ENCODE measurements at regions not wholly inside any gene's neighbourhood (a gene's known extent, or its start where the extent isn't known, plus 50 kb on each side); places are given as distances from the start of the nearest gene placed in this dataset.
"Not testable (repeated sequence)": the region's sequence is repeated elsewhere in the genome, so short reads cannot be mapped to it uniquely, and the experiment has no call there.

DNA sequence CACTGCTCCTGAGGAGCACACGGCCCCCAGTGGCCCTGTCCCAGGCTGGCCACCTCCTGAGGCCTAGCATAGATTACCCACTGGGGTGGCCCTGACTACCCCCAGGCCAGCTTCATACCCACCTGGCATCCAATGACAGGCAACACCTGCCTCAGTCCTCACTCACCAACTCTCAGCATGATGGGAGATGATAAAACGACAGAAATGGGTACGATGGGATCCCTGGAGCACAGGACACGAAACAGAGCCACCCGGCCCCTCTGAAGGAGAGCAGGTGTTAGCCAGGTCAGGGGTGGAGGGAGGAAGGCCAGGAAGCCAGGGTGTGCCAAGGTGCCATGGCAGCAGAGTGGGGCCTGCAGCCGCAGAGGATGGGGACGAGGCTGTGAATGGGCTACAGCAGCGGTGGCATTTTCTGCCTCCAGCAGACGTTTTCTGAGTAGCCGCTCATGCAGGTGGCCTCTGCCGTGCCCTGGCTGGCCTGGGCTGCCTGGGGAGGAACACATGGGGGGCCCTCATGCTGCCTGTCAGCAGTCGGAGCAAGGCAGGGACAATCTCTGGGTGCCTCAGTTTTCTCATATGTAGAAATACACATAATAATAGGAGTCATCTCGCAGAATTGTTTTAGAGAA lies 50.2 kb upstream of the FGF3 start:
- no peak for DNase-seq

GRCh38 chr11:69870766-69871165 lies 51.5 kb upstream of the FGF3 start:
- no peak for DNase-seq

- DNase-seq, result no peak
These were observed 54.2 kb upstream of the FGF3 start for GRCh38 chr11:69873166-69874077.

- no peak for DNase-seq
These were observed 55.2 kb upstream of the FGF3 start for GRCh38 chr11:69874178-69874983.

GRCh38 chr11:69874984-69875624 lies 55.9 kb upstream of the FGF3 start:
- DNase-seq, result no peak

DNA sequence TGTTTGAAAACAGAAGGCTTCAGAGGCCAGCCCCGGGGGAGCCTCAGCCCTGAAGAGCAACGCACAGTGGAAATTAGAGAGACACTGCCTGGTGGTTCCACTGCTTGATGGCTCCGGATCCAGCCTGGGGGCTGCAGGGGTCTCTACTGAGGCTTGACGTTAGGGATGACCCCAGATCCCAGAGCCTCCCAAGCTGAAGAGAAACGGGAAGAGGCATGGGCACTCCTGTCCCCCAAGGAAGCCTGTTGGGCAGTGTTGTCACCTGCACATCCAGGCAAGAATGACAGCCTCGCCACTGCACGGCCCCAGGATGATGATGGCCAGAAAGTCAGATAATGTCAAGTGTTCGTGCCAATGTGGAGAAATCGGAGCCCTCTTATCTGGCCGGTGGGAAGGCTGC lies 56.8 kb upstream of the FGF3 start:
- no peak for DNase-seq

DNA sequence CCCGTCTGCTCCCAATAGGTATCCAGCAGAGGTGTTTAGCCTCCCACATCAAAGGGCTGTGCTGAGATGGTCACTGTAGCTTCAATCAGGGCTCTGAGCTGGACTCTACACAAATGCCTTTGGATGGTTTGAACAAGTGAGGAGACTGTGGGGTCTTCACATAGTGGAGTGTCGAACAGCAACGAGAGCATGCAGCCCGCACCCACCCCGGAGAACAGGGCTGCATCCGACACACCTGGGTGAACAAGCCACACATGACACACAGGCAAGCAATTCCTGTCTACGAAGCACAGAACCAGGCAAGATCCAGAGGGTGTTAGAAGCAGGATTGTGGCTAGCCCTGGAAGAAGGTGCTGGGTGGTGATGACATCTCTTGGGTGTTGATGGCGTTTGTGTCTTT lies 58.0 kb upstream of the FGF3 start:
- DNase-seq, result no peak

DNA sequence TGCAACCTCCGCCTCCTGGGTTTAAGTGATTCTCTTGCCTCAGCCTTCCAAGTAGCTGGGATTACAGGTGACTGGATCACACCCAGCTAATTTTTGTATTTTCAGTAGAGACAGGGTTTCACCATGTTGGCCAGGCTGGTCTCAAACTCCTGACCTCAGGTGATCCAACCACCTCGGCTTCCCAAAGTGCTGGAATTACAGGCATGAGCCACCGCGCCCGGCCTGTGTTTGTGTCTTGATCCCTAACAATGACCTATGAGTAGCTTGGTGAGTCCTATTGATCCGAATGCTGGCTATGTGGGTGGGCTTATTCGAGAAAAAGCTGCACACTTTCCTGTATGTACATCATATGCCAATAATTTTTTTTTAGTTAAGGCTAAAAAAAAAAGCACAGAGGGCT lies 58.5 kb upstream of the FGF3 start:
- DNase-seq, result not testable (repeated sequence)

DNA sequence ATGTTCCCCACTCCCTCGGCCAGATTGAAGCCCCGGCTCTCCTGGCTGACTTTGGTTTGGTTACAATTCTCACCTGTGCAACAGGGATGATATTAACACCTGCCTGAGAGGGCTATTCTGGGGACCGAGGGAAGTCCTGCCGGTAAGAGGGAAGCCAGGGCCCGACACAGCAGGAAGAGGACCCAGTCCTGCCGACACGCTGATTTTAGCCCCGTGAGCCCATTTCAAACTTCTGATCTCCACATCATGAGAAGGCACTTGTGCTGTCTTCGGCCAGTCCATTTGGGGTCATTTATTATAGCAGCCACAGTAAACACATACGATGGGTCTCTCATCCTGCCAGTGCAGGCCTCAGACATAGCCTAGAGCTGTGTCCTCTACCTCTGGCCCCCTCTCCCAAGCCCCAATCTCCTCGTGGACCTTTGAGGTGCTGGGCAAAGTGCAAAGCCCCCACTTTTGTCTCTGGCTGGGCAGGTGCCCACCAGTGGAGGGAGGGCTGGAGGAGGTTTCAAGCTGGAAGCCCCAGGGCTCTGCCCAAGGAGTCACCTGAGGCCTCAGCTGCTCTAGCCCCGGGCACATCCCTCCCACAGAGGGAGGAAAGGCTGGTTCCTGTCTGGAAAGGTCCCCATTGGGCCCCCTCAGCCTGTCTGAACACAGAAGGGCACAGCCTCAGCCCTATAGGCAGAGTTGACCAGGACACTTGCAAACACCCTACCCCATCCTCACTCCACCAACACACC lies 59.1 kb upstream of the FGF3 start:
- no peak for DNase-seq

DNA sequence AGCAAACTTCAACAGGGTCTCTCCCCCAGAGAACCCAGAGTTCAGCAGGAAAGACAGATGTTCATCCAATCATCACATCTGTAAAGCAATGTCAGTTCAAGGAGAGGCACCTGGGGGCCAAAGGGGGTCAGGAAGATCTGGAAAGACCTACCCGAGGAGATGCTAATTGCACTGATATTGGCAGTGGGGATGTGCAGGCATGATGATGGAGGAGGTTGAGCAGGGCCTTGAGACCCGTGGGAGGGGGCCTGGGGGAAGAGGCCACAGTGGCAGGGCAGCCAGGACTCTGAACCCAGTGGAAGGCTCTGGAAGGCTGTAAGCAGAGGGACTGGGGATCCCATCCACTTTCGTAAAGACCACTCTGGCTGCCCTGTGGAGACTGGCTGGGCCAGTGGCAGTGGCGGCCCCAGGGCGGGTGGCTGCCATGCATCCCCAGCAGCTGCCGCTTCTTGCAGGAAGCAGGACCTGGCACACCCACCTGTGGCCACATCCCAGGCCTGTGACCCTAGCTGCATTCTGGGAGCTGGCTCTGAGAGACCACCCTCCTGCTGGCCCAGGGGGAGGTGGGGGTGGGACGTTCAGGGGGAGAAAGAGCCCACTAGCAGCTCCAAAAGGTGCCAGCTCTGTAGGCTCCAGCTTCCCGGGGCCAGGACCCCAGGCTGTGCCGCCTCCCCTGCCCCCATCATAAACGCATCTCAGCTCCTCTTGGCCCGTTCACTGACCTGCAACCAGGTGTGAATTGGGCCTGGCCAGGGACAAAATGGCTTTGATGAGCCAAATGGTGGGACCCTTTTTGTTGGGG lies 59.9 kb upstream of the FGF3 start:
- DNase-seq, result no peak

- DNase-seq, result no peak
These were observed 60.5 kb upstream of the FGF3 start for GRCh38 chr11:69879729-69880005.

GRCh38 chr11:69880041-69880825 lies 61.0 kb upstream of the FGF3 start:
- DNase-seq, result no peak

DNA sequence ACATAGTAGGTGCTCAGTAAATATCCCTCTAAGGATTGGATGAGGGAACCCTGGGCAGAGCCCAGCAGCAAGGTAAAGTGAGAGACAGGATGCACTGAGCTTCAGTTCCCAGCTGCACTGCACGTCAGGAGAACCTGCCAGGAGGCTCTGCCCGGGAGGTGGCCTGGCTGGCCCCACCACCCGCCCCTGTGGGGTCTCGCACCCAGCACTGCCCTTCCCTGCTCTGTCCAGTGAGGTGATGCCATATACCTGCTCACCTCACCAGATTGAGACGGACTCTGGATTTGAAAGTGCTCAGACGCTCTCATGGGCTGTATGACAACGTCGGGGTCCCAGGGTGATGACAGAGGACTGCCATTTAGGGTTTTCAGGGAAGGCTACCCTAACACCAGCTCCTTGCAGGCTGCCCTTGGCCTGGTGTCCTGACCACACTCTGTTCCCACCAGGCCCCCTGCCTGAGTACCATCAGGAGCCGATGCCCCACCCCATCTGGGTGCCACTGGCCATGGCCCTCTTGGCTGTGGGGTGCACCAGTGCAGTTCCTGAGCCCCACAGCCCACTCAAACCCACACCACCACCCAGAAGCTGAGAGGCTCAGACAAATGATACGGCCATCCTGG lies 61.7 kb upstream of the FGF3 start:
- DNase-seq, result no peak

DNA sequence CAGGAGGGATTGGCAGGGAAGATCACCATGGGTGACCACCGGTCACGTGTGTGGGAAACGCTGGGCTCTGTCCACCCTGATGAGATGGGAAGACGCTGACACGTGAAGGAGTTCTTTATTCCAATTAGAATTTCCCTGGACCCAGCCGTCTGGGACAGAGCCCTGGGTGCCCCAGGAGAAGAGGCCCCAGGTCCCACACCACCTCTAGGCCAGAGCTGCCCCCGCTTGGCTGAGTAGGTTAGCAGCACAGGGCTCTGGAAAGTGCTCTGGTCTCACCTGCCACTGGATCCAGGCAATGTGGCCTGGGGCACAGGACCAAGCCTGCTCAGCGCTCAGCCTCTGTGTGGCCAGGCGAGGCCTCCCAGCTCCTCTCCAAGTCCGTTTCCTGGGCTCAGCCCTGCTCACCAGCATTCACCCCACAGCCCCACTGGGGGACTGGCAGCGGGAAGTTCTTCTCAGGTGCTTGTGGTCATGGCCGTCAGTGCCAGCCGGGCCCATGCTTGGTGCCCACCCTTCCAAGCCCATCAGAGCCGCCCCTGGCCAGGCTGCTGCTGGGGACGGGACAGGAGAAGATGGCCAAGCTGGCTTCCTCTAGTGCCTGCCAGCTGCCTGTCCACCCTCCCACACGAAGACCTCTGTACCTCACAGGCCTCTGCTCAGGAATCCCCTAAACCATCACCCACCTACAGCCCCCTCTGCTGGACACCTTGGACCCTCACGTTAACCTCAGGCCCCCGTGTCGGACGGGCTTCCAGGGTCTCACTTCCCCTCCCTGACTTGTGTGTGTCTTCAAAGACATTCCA lies 62.5 kb upstream of the FGF3 start:
- no peak for DNase-seq

- DNase-seq, result no peak
These were observed 63.0 kb upstream of the FGF3 start for GRCh38 chr11:69882270-69882608.

DNA sequence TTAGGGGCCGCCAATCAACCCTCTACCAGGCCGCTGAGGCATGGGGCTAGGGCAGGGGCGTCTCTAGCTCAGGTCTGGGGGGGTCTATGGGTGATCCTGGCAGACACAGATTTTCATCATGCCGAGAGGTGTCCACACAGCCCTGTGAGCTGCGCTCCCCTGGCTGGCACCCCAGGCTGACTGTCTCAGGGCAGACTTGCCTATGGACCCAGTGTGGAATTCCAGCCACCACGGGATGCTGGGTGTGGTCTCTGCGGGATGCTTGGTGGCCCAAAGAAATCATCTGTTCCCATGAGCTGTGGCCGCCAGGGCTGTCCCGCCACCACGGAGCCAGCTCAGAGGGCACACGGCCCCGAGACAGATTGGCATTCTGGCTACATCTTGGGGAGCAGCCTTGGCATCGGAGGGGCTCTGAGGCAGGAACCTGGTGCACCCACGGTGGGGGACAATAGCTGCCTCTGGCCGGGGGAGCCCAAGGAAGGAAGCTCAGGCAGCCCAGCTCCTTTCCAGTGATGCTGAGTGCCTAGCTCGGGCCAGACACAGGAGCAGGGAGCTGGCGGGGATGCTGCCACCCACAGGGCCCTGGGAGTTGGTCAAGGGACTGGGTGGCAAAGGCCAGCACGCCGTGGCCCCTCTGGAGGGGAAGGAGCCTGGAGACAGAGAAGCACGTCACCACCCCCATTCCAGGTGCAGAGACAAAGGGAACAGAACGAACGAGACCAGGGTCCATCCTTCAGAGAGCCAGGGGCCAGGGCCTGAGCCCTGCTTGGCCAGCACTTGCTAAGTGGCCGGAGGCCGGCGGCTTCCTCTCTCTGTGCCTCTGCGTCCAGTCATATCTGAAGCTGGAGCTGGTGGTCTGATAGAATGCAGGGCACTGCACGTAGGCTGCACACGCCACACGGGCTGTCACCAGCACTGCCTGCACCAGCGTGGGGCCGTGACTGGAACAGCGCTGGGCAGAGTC lies 64.4 kb upstream of the FGF3 start:
- DNase-seq, result no peak

- no peak for DNase-seq
These were observed 65.1 kb upstream of the FGF3 start for GRCh38 chr11:69884286-69884685.

- no peak for DNase-seq
These were observed 65.5 kb upstream of the FGF3 start for GRCh38 chr11:69884751-69885150.

GRCh38 chr11:69887330-69887729 lies 68.1 kb upstream of the FGF3 start:
- DNase-seq, result no peak
